Mesendoderm (in vitro differentiated cells): ENCODE measurements at regions not wholly inside any gene's neighbourhood (a gene's known extent, or its start where the extent isn't known, plus 50 kb on each side); places are given as distances from the start of the nearest gene placed in this dataset.

Experiments
- DNase-seq: peaks from one replicate; pipeline ENCODE4 v3.0.0; 2013
- H2AK5ac ChIP-seq: 2 replicates; pipeline ENCODE4 v1.6.1; 2013; ENCODE audit warnings: low read length, inconsistent platforms
- H2BK120ac ChIP-seq: 2 replicates; pipeline ENCODE4 v1.6.1; 2013; ENCODE audit warnings: low read depth, mild to moderate bottlenecking, low read length, moderate library complexity, mixed read lengths
- H2BK15ac ChIP-seq: replicated peaks from 2 replicates; pipeline ENCODE4 v1.6.1; 2013; ENCODE audit warnings: low read depth, mild to moderate bottlenecking, moderate library complexity
- H2BK5ac ChIP-seq: 2 replicates; pipeline ENCODE4 v1.6.1; 2013; ENCODE audit warnings: low read length, inconsistent platforms
- H3K18ac ChIP-seq: 2 replicates; pipeline ENCODE4 v1.6.1; 2013; ENCODE audit warnings: mild to moderate bottlenecking, low read length, mixed read lengths
- H3K23ac ChIP-seq: one replicate; pipeline ENCODE4 v1.6.1; 2013; ENCODE audit warnings: low read length
- H3K27ac ChIP-seq: 2 replicates; pipeline ENCODE4 v1.5.1; 2013; ENCODE audit warnings: low read depth, mild to moderate bottlenecking, inconsistent platforms, low read length, moderate library complexity
- H3K27me3 ChIP-seq: 2 replicates; pipeline ENCODE4 v1.6.1; 2013; ENCODE audit warnings: low read length, control low read depth, mild to moderate bottlenecking, inconsistent platforms; ENCODE audit not compliant: insufficient read depth, poor library complexity
- H3K36me3 ChIP-seq: 2 replicates; pipeline ENCODE4 v1.6.1; 2013; ENCODE audit warnings: low read length, inconsistent platforms; ENCODE audit not compliant: control insufficient read depth, insufficient read depth
- H3K4ac ChIP-seq: one replicate; pipeline ENCODE4 v1.6.1; 2013; ENCODE audit warnings: low read depth, mild to moderate bottlenecking, low read length, moderate library complexity
- H3K4me1 ChIP-seq: 2 replicates; pipeline ENCODE4 v1.6.1; 2013; ENCODE audit warnings: low read depth, low read length, inconsistent platforms; ENCODE audit not compliant: control insufficient read depth
- H3K4me2 ChIP-seq: 2 replicates; pipeline ENCODE4 v1.6.1; 2013; ENCODE audit warnings: low read length
- H3K4me3 ChIP-seq: 2 replicates; pipeline ENCODE4 v1.5.1; 2013; ENCODE audit warnings: mild to moderate bottlenecking, low read length
- H3K56ac ChIP-seq: one replicate; pipeline ENCODE4 v1.6.1; 2013; ENCODE audit warnings: low read length
- H3K79me1 ChIP-seq: 2 replicates; pipeline ENCODE4 v1.6.1; 2013; ENCODE audit warnings: low read length, inconsistent platforms
- H3K79me2 ChIP-seq: 2 replicates; pipeline ENCODE4 v1.6.1; 2013; ENCODE audit warnings: mild to moderate bottlenecking, low read length; ENCODE audit not compliant: control insufficient read depth, insufficient read depth
- H3K9ac ChIP-seq: 2 replicates; pipeline ENCODE4 v1.6.1; 2013; ENCODE audit warnings: low read length, inconsistent platforms
- H4K5ac ChIP-seq: one replicate; pipeline ENCODE4 v1.6.1; 2013; ENCODE audit warnings: low read length
- H4K8ac ChIP-seq: one replicate; pipeline ENCODE4 v1.6.1; 2013; ENCODE audit warnings: low read depth, mild to moderate bottlenecking, control low read depth, low read length, moderate library complexity
- WGBS: extraction: QIAGEN DNeasy Blood & Tissue Kit; methylation state at CpG from one replicate; pipeline ENCODE4 v1.1.7; 2013; ENCODE audit warnings: low lambda C conversion rate, missing lambda C conversion rate; ENCODE audit not compliant: insufficient coverage; ENCODE audit errors: extremely low coverage; 5-methylcytosine and 5-hydroxymethylcytosine counted together

DNA sequence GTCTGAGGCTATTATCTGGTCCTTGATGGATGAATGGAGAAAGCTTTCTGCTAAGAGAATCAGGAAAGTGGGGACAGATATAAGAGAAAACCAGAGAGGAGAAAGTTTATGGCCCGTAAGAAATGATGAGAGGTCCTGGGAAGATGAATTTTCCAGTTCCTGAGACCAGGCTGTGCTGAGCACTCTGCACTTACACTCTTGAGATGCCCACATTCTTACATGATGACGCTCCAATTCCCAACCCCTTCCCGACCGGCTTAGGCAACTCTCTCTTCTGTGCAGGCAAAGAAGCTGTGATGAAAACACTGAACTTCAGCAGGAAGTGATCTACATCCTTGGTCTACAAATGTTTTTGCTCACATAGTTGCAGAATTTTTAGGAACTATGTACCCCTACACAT lies 417.0 kb downstream of the ARHGEF28 start:
- H3K27ac ChIP-seq, result no peak overlapping the region

DNA sequence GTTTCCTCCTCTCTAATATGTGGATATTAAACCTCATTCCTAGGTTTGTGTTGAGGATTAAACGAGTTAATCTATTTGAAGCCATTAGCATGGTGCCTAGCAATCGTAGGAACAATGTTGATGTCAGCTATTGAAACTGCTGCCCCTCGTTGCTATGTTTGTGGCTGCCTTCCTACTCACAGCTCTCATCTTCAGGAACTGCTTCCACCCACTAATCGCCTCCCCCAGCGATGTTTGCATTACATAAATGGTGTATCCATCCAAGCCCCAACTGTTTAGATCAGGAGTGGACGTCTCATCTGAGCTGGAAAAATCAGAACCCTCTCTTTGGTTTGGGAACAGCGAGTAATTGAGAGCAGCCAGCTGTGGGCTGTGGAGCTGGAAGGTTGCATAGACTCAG lies 416.6 kb downstream of the ARHGEF28 start:
- Histone ChIP-seq H3K4ac (no peak overlapping the region), H3K4me1 (no peaks in the 10 kb centered on the region), H4K8ac (no peak overlapping the region), H3K36me3 (no peaks in the 10 kb centered on the region), H4K5ac (no peak overlapping the region), H2BK120ac (no peak overlapping the region), H2AK5ac (no peak overlapping the region), H3K4me2 (no peak overlapping the region), H3K79me2 (no peaks in the 10 kb centered on the region), H3K23ac (no peak overlapping the region), H2BK5ac (no peak overlapping the region), H3K27me3 (no peaks in the 10 kb centered on the region), H3K27ac (no peak overlapping the region), H3K4me3 (no peak overlapping the region), H3K79me1 (no peaks in the 10 kb centered on the region), H3K18ac (no peak overlapping the region), H2BK15ac (no peak overlapping the region), H3K56ac (no peak overlapping the region), H3K9ac (no peak overlapping the region)
- no peak for DNase-seq
- no CpG with 5 or more reads among the region's 7 CpGs for WGBS

More for the DNA sequence above, 417.0 kb downstream of the ARHGEF28 start:
- no CpG with 5 or more reads among the region's 4 CpGs for WGBS
- no peak overlapping the region for H3K23ac ChIP-seq
- H3K4ac ChIP-seq, result peak overlapping the region; percentile 81
- H3K18ac ChIP-seq, result no peak overlapping the region
- H3K9ac ChIP-seq, result no peak overlapping the region
- H3K4me1 ChIP-seq, result no peaks in the 10 kb centered on the region
- no peak overlapping the region for H3K4me3 ChIP-seq
- no peak overlapping the region for H2BK120ac ChIP-seq
- DNase-seq, result peak; percentile 50
- no peak overlapping the region for H2AK5ac ChIP-seq
- H3K36me3 ChIP-seq, result no peaks in the 10 kb centered on the region
- H3K56ac ChIP-seq, result peak overlapping the region; percentile 5
- no peaks in the 10 kb centered on the region for H3K79me2 ChIP-seq
- H2BK5ac ChIP-seq, result no peak overlapping the region
- H2BK15ac ChIP-seq, result no peak overlapping the region
- H4K8ac ChIP-seq, result no peak overlapping the region
- no peak overlapping the region for H3K4me2 ChIP-seq
- no peak overlapping the region for H4K5ac ChIP-seq
- H3K27me3 ChIP-seq, result no peaks in the 10 kb centered on the region
- H3K79me1 ChIP-seq, result no peaks in the 10 kb centered on the region

DNA sequence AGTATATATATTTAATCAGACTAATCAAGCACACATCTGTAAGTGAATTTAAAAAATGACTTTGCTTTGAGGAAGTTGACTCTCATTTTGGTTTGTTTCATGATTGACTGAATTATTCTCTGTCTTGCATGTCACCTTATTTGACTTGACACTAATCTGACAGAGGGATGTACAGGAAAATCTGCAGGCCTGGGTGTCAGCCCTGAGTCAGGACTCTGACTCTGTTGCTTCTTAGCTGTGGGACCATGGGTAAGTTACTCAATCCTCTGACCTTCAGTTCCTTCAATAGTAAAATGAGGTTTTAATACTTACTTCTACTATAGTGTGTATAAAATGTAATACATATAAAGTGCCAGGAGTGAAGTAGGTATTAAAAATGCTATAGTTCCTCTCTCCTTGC lies 415.9 kb downstream of the ARHGEF28 start:
- H3K79me1 ChIP-seq, result no peaks in the 10 kb centered on the region
- no peak for DNase-seq
- no peak overlapping the region for H2AK5ac ChIP-seq
- H3K27me3 ChIP-seq, result no peaks in the 10 kb centered on the region
- no peak overlapping the region for H3K27ac ChIP-seq
- no peak overlapping the region for H2BK120ac ChIP-seq
- no peak overlapping the region for H3K4me3 ChIP-seq
- H3K36me3 ChIP-seq, result no peaks in the 10 kb centered on the region
- H2BK5ac ChIP-seq, result no peak overlapping the region
- H3K79me2 ChIP-seq, result no peaks in the 10 kb centered on the region
- no peak overlapping the region for H2BK15ac ChIP-seq
- no peak overlapping the region for H3K56ac ChIP-seq
- H3K23ac ChIP-seq, result no peak overlapping the region
- no peak overlapping the region for H3K18ac ChIP-seq
- no peak overlapping the region for H3K4ac ChIP-seq
- no peak overlapping the region for H4K5ac ChIP-seq
- no peak overlapping the region for H4K8ac ChIP-seq
- no peaks in the 10 kb centered on the region for H3K4me1 ChIP-seq
- H3K9ac ChIP-seq, result no peak overlapping the region
- H3K4me2 ChIP-seq, result no peak overlapping the region

DNA sequence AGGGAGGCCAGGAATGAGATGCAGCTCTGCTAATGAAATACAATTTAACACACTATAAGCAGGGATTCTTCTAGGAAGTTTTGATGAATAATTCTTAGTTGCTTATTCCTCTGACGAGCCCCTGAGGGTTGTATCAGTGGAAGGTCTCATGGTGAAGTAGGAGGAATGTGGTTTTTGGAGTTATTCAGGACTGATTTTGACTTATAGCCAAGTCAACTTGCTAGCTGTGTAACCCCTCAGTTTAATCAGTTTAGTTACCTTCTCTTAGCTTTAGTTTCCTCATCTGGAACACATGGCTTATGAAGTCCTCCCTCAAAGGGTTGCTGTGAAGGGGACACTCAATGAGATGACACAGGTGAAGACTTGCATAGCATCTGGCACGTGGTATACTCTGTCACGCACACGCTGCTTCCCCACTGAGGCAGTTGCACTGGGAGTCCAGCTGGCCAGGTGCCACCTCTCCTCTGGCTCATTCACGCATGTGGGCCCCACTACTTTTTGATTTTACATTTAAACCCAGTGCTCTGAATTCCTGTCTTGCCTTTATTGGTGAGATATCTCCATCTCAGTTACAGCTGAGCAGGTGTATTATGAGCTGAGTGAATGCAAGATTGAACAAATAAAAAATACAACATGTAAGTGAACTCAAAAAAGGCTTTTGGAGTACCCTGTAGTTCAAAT lies 415.0 kb downstream of the ARHGEF28 start:
- Histone ChIP-seq H2BK120ac (no peak overlapping the region), H2AK5ac (no peak overlapping the region), H2BK15ac (no peak overlapping the region), H3K79me1 (no peaks in the 10 kb centered on the region), H4K8ac (no peak overlapping the region), H3K27ac (no peak overlapping the region), H3K27me3 (no peaks in the 10 kb centered on the region), H3K18ac (no peak overlapping the region), H3K23ac (no peak overlapping the region), H4K5ac (no peak overlapping the region), H3K4me2 (no peak overlapping the region), H3K4me1 (no peaks in the 10 kb centered on the region), H3K56ac (no peak overlapping the region), H3K4ac (no peak overlapping the region), H2BK5ac (no peak overlapping the region), H3K36me3 (no peaks in the 10 kb centered on the region), H3K79me2 (no peaks in the 10 kb centered on the region), H3K9ac (no peak overlapping the region), H3K4me3 (no peak overlapping the region)
- no CpG with 5 or more reads among the region's 5 CpGs for WGBS
- DNase-seq, result no peak

DNA sequence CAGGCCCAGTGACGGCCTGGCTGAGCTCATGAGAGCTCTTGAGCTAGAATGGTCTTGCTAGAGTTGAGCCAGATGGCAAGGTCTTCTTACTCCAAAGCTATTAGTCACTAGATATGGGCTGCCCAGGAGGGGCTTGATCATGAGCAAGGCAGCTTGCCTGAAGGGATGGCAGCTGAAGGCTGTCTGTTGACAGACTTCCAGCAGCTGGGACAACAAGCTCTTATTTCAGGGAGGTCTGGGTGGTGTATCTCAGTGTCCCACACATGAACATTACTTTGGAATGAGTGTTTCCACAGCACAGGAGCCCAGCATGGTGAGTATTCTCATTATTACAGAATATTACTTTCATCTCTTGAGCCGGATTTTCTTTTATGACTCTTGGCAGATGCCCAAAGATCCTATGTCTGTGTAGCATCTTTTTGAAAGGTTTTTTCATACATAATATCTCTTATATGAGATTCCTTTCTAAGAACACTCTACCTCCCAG lies 414.1 kb downstream of the ARHGEF28 start:
- no peak overlapping the region for H3K9ac ChIP-seq
- no peak overlapping the region for H3K4me3 ChIP-seq
- no peaks in the 10 kb centered on the region for H3K36me3 ChIP-seq
- H3K23ac ChIP-seq, result no peak overlapping the region
- DNase-seq, result no peak
- H3K18ac ChIP-seq, result no peak overlapping the region
- no peak overlapping the region for H3K4me2 ChIP-seq
- H2AK5ac ChIP-seq, result no peak overlapping the region
- no CpG with 5 or more reads among the region's 2 CpGs for WGBS
- H3K4me1 ChIP-seq, result no peaks in the 10 kb centered on the region
- no peak overlapping the region for H4K8ac ChIP-seq
- H2BK5ac ChIP-seq, result no peak overlapping the region
- no peak overlapping the region for H2BK15ac ChIP-seq
- no peak overlapping the region for H4K5ac ChIP-seq
- peak overlapping the region; percentile 65 for H2BK120ac ChIP-seq
- no peak overlapping the region for H3K56ac ChIP-seq
- H3K4ac ChIP-seq, result no peak overlapping the region
- no peaks in the 10 kb centered on the region for H3K79me2 ChIP-seq
- H3K79me1 ChIP-seq, result no peaks in the 10 kb centered on the region
- no peak overlapping the region for H3K27ac ChIP-seq
- H3K27me3 ChIP-seq, result no peaks in the 10 kb centered on the region

DNA sequence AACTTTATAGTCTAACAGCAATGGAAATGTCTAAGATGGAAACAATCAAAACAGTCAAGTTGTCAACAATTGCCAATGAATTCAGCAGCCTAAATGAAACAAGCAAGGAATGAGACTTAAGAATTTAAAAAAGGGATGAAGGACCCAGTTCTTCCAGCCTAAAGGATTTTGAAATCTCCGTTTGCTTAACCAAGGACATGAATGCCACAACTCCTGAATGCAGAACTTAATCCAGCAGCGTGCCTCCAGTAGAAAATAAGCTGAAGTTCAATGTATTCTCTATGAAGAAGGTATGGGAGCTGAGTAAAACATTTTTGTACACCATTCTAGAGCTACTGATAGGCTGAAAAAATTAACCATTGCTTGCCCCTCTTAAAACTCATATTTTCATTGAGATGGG lies 411.3 kb downstream of the ARHGEF28 start:
- no peak overlapping the region for H2AK5ac ChIP-seq
- H3K4me1 ChIP-seq, result no peaks in the 10 kb centered on the region
- no peak overlapping the region for H4K5ac ChIP-seq
- H2BK120ac ChIP-seq, result no peak overlapping the region
- no peak overlapping the region for H3K27ac ChIP-seq
- H3K27me3 ChIP-seq, result no peaks in the 10 kb centered on the region
- no peak overlapping the region for H3K4me2 ChIP-seq
- H3K4me3 ChIP-seq, result no peak overlapping the region
- H3K56ac ChIP-seq, result no peak overlapping the region
- H2BK5ac ChIP-seq, result no peak overlapping the region
- H3K4ac ChIP-seq, result no peak overlapping the region
- no peak overlapping the region for H3K18ac ChIP-seq
- no peak for DNase-seq
- no peak overlapping the region for H2BK15ac ChIP-seq
- H3K36me3 ChIP-seq, result no peaks in the 10 kb centered on the region
- H3K23ac ChIP-seq, result no peak overlapping the region
- no peaks in the 10 kb centered on the region for H3K79me2 ChIP-seq
- H3K9ac ChIP-seq, result no peak overlapping the region
- no peaks in the 10 kb centered on the region for H3K79me1 ChIP-seq
- WGBS, result no CpG with 5 or more reads among the region's 2 CpGs
- no peak overlapping the region for H4K8ac ChIP-seq
